ENCODE measurements at regions not wholly inside any gene's neighbourhood (a gene's known extent, or its start where the extent isn't known, plus 50 kb on each side); places are given as distances from the start of the nearest gene placed in this dataset.

DNA sequence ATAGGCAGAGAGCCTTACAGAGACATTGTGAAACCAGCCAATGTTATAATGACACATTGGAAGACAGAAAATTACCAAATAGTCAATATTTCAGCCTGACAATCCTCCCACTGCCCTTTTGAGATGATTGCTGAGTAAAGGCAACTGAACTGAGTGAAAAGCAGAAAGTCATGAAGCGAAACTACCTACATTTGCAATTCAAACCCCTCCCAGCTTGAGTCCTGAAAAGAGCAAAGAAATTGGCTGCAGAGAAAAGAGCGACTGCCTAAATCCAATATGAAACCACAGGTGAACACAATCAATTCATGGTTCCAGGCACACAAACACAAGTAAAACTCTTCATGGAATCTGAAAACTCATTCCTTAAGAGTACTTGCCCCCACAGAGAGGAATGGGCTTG, 143.4 kb upstream of the CHRM3 start:
- no peak for TF ChIP-seq POLR2AphosphoS5 (IDR thresholded peaks at IDR 0.05; ENCODE audit: borderline replicate concordance, low read depth, low read length)
- no peak for TF ChIP-seq EZH2 (IDR thresholded peaks at IDR 0.05)
- no peak for TF ChIP-seq FOXP2 (optimal IDR thresholded peaks at IDR 0.05; ENCODE audit: control extremely low read depth, extremely low read length, insufficient read depth)

Data from SK-N-MC (cell line).